Spleen (tissue), 11 donors: ENCODE measurements at regions not wholly inside any gene's neighbourhood (a gene's known extent, or its start where the extent isn't known, plus 50 kb on each side); places are given as distances from the start of the nearest gene placed in this dataset.

Experiments
- DNase-seq: peaks from one replicate; pipeline ENCODE4 v3.0.0-alpha.2; 2020
- H3K27ac ChIP-seq, 8 donors: fragments of 200-600 bp; sonication (generic) in 7 of 8; 1 replicate in 4 of 8; 2 replicates in 4 of 8; pipeline versions ENCODE4 v1.5.0 to v1.8.0; 2016 to 2021; ENCODE audit warnings: inconsistent platforms in 4 of 8, mild to moderate bottlenecking in 4 of 8, moderate library complexity in 1 of 8
- H3K27me3 ChIP-seq, 7 donors: fragments of 200-600 bp; sonication (generic) in 6 of 7; replicated peaks in 1 of 7; 1 replicate in 4 of 7; 2 replicates in 3 of 7; pipeline versions ENCODE4 v1.5.0 to v1.8.0; 2016 to 2021; ENCODE audit warnings: inconsistent platforms in 3 of 7, mild to moderate bottlenecking in 1 of 7
- H3K36me3 ChIP-seq, 6 donors: fragments of 200-600 bp; sonication (generic) in 5 of 6; 1 replicate in 4 of 6; 2 replicates in 2 of 6; pipeline versions ENCODE4 v1.5.0 to v1.8.0; 2016 to 2021; ENCODE audit warnings: inconsistent platforms in 2 of 6
- H3K4me1 ChIP-seq, 6 donors: fragments of 200-600 bp; sonication (generic) in 5 of 6; 1 replicate in 3 of 6; 2 replicates in 3 of 6; pipeline versions ENCODE4 v1.5.0 to v1.8.0; 2016 to 2021; ENCODE audit warnings: inconsistent platforms in 3 of 6
- H3K4me3 ChIP-seq, 8 donors: fragments of 200-600 bp; sonication (generic) in 7 of 8; 1 replicate in 4 of 8; 2 replicates in 4 of 8; pipeline versions ENCODE4 v1.5.0 to v1.8.0; 2016 to 2021; ENCODE audit warnings: inconsistent platforms in 4 of 8, mild to moderate bottlenecking in 4 of 8, moderate library complexity in 2 of 8
- H3K9me3 ChIP-seq, 8 donors: fragments of 200-600 bp; sonication (generic) in 7 of 8; 1 replicate in 4 of 8; 2 replicates in 4 of 8; pipeline versions ENCODE4 v1.5.0 to v1.8.0; 2016 to 2021; ENCODE audit warnings: inconsistent platforms in 4 of 8
- CTCF ChIP-seq, 11 experiments: fragments of 200-600 bp in 7 of 11; fragments of 450-650 bp in 4 of 11; sonication (generic) in 4 of 11; IDR thresholded peaks in 8 of 11; conservative IDR thresholded peaks in 3 of 11; 1 replicate in 7 of 11; 2 replicates in 4 of 11; pipeline versions ENCODE4 v1.4.0 to v1.8.0; 2016 to 2021; ENCODE audit warnings: antibody characterized with exemption in 11 of 11, inconsistent platforms in 4 of 11, mild to moderate bottlenecking in 1 of 11
- POLR2A ChIP-seq, 3 donors: fragments of 450-650 bp; IDR thresholded peaks; one replicate each; pipeline ENCODE4 v1.5.1; 2017; ENCODE audit warnings: antibody characterized with exemption in 3 of 3, mild to moderate bottlenecking in 1 of 3
- POLR2AphosphoS5 ChIP-seq, 3 donors: sonication (generic); formaldehyde crosslinking; IDR thresholded peaks; one replicate each; pipeline ENCODE4 v1.5.1; 2017; ENCODE audit warnings: antibody characterized with exemption in 3 of 3
- WGBS, 5 donors: extraction: QIAGEN DNeasy Blood & Tissue Kit in 3 of 5; methylation state at CpG; one replicate each; pipeline versions ENCODE4 v1.1.5 to v1.1.7; 2013 to 2018; 5-methylcytosine and 5-hydroxymethylcytosine counted together
- intact Hi-C: fragments of 100-400 bp; cut with DNase I; formaldehyde crosslinking; loops from one replicate; pipeline ENCODE4 v1.15.0; 2023; ENCODE audit warnings: low total_unique reads
- donor health status: healthy with polysubstance abuse.
- donor health status: DM: no; HTN: no; CAD: no; lungs with moderate emphysema.
- donor health status: DM: no; HTN: no; CAD: no.
- donor health status: Bipolar disorder and iron deficiency.
- donor health status: healthy.
- donor health status: DM: no; HTN: no; CAD: no.
- donor health status: DM: yes; HTN: yes; CAD: no.

- intact Hi-C loops: no loop called here
- Histone ChIP-seq H3K4me3 (no peak overlapping the region), H3K4me1 (no peaks in the 10 kb centered on the region), H3K9me3 (no peaks in the 10 kb centered on the region), H3K27me3 (no peaks in the 10 kb centered on the region), H3K36me3 (no peaks in the 10 kb centered on the region), H3K27ac (no peak overlapping the region)
- TF ChIP-seq POLR2A (IDR thresholded peaks at IDR 0.05) (no peak), CTCF (IDR thresholded peaks at IDR 0.05 in 8 of 11, conservative IDR thresholded peaks at IDR 0.05 in 3 of 11) (no peak), POLR2AphosphoS5 (IDR thresholded peaks at IDR 0.05) (no peak)
- DNase-seq: no peak
- 77 to 91% (median 83%) methylated on average over 2 of the region's 2 CpGs for WGBS, 5 donors
Observed at GRCh38 chr6:145169726-145170224, 565.5 kb downstream of the EPM2A start.

- Histone ChIP-seq H3K9me3 (peaks cover 0 to 38% (median 16%) of the 10 kb centered on the region in 8 donors), H3K27me3 (no peaks in the 10 kb centered on the region), H3K4me3 (no peak overlapping the region), H3K36me3 (no peaks in the 10 kb centered on the region), H3K4me1 (no peaks in the 10 kb centered on the region), H3K27ac (no peak overlapping the region)
- no peak for DNase-seq
- intact Hi-C loops: no loop called here
- 81 to 88% (median 84%) methylated on average over 6 of the region's 6 CpGs for WGBS, 5 donors
- TF ChIP-seq CTCF (IDR thresholded peaks at IDR 0.05 in 8 of 11, conservative IDR thresholded peaks at IDR 0.05 in 3 of 11): no peak
- TF ChIP-seq POLR2A (IDR thresholded peaks at IDR 0.05): no peak
Observed at GRCh38 chr6:145175470-145175869, 559.9 kb downstream of the EPM2A start.

- Histone ChIP-seq H3K36me3 (no peaks in the 10 kb centered on the region), H3K27me3 (no peaks in the 10 kb centered on the region), H3K4me3 (no peak overlapping the region), H3K4me1 (no peaks in the 10 kb centered on the region), H3K27ac (no peak overlapping the region), H3K9me3 (peaks cover 0 to 38% (median 16%) of the 10 kb centered on the region in 8 donors)
- DNase-seq: no peak
- WGBS, 5 donors: 83 to 91% (median 87%) methylated on average over 2 to 5 of the region's 5 CpGs
- intact Hi-C loops: no loop called here
- TF ChIP-seq POLR2A (IDR thresholded peaks at IDR 0.05) (no peak), POLR2AphosphoS5 (IDR thresholded peaks at IDR 0.05) (no peak), CTCF (IDR thresholded peaks at IDR 0.05 in 8 of 11, conservative IDR thresholded peaks at IDR 0.05 in 3 of 11) (no peak)
Observed at GRCh38 chr6:145178391-145178790, 556.9 kb downstream of the EPM2A start.

GRCh38 chr6:145187491-145188206, 547.7 kb downstream of the EPM2A start:
- H3K27ac ChIP-seq: no peak overlapping the region
- 66 to 81% (median 69%) methylated on average over 2 of the region's 2 CpGs for WGBS, 5 donors
- intact Hi-C loops: no loop called here
- no peaks in the 10 kb centered on the region for H3K9me3 ChIP-seq
- no peak for TF ChIP-seq CTCF (IDR thresholded peaks at IDR 0.05 in 8 of 11, conservative IDR thresholded peaks at IDR 0.05 in 3 of 11)
- TF ChIP-seq POLR2AphosphoS5 (IDR thresholded peaks at IDR 0.05): no peak
- no peak for TF ChIP-seq POLR2A (IDR thresholded peaks at IDR 0.05)
- no peaks in the 10 kb centered on the region for H3K36me3 ChIP-seq
- H3K4me3 ChIP-seq: no peak overlapping the region
- H3K4me1 ChIP-seq: no peaks in the 10 kb centered on the region
- no peaks in the 10 kb centered on the region for H3K27me3 ChIP-seq
- no peak for DNase-seq
